Activated CD4-positive, alpha-beta T cell treated with anti-CD3 and anti-CD28 coated beads for 1 hour (primary cell): ENCODE measurements at regions not wholly inside any gene's neighbourhood (a gene's known extent, or its start where the extent isn't known, plus 50 kb on each side); places are given as distances from the start of the nearest gene placed in this dataset.

Source experiments
- DNase-seq: peaks from one replicate; pipeline ENCODE4 v3.0.0-alpha.2; 2020

DNA sequence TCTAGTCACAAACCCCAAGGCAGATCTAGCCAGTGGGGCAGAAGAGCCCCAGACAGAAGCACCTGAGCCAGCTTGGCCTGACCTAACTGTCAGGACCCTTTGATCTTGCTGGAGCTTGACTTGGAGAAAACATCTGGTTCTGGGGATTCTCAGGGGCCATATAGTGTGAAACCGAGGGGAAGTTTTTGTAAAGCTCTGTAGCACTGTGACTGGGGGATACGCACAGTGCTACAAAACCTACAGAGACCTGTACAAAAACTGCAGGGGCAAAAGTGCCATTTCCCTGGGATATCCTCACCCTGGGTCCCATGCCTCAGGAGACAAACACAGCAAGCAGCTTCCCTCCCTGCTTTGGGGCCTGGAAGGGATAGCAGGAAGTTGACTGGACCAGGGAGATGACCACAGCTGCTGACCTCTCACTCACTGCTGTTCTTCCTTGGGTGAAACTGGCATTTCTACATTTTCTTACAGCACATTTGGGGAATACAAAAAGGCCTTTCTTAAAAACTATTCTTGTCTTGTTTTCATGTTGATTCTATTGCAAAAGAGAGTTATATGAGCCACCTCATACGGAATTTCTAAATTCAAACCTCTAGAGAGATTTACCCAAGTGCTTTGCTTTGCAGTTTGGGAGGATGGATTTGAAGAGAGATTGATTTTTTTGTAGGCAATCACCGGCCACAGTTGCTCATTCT is 140.0 kb downstream of the DAD1 start:
- DNase-seq, result no peak

DNA sequence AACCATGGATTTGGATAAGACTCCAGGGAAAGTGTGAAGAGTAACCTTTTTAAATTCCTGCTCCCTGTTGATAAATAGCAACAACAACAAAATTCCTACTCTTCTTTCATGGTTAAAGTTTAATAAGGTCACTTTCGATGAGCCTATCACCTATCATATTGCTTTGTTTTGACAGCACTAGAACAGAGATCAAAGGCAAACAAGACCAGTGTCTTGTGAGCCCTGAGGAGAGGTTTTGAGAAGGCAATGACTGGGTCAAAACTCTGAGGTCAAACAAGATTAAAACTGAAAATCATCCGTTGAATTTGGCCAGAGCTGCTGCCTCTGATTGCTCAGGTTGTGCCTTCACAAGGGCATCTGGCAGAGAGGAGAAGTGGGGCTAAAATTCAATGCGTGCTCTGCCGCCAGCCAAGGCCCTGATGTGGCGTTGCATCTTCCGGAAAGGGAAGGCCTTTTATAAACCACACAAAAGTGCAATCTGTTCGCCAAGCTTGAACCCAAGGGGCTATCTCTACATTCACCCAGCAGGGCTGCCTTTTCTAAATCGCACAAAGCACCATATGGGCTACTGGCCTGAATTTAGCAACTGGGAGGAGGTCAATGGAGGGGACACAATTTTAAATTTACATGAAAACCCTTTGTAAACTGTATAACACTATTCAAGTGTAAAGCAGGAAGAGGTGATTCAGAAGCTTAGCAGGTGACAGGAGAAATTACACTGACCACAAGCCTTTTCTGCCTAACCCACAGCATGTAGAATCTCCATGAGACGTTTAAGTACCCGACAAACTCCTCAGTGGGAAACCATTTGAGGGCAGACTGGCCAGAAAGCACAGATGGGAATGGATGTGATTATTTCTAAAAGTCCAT is 140.8 kb downstream of the DAD1 start:
- DNase-seq, result no peak

DNA sequence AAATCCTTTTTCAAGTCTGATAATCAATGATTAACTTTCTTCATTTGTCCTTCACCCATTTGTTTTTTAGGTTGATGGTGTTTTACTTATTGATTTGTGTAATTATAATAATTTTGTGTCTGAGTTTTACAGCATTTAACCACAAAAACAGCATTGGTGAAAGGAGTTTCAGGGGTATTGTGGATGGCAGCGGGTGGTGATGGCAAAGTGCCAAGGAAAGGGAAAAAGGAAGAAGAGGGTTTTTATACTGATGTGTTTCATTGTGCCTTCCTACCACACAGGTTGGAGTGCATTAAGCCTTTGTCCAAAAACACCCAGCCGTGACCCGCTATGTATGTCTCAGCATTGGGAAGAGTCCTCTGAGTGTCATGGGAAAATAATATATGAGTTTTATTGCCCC is 150.3 kb downstream of the DAD1 start:
- DNase-seq, result no peak

DNA sequence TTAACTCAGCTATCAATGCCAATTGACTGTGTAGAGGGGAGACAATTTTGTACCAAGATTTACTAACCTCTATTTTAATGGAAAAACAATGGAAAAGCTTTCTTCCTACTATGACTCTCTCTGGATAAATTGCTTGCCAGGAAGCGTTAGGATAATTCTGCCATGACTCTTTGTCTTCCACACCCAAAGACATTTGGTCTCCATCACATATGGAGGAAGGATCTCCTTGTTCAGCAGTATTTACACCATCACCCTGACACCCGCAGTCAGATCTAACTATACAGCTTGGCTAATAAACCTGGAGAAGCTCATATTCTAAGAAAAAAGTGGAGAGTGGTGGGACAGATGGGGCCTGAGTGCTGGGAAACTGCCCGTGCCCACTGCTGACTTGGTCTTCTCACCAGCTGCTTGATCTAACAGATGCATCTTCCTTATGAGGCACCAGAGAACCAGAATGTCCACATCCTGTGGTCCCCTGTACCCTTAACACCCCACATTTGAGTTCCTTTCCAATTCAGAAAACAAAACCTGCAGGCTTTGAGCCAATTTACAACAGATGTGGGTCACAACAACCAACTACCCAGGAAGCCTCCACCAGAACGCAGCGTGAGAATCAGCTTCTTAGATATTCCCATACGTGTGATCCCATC is 154.0 kb downstream of the DAD1 start:
- DNase-seq, result no peak

DNA sequence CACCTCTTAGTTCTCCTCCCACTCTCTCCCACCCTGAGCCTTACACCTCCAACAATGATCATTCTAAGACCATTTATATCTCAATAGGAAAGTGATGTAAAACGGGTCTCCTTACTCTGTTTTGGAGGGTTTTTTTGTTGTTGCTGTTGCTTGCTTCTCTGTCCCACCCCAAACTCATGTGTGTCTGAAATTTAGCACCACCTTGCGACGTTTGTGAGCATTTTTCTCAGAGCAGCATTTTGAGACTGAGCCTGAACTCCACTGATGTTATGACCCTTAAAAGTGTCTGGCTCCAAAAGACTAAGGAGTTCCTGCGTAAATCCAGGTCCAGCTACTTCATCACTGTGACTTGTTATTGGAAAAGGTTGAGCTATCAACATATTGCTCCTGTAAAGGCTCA is 155.0 kb downstream of the DAD1 start:
- DNase-seq, result no peak

DNA sequence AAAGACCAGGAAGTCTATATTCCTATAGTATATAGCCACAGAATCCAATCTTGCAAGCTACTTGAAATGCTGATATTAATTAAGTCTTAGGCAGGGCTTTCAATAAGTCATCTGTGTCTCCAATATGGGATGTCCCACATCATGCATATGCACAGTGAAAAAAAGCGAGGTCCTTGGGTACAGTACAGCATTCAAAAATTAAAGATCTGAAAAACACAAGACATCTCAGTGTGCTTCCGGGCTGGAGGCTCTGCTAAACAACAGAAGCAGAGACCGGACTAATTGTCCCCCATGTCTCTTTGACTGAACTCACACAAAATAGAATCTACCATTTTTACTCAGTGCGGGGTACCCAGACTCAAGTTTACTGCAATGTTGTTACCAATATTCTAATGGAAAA is 156.0 kb downstream of the DAD1 start:
- no peak for DNase-seq

DNA sequence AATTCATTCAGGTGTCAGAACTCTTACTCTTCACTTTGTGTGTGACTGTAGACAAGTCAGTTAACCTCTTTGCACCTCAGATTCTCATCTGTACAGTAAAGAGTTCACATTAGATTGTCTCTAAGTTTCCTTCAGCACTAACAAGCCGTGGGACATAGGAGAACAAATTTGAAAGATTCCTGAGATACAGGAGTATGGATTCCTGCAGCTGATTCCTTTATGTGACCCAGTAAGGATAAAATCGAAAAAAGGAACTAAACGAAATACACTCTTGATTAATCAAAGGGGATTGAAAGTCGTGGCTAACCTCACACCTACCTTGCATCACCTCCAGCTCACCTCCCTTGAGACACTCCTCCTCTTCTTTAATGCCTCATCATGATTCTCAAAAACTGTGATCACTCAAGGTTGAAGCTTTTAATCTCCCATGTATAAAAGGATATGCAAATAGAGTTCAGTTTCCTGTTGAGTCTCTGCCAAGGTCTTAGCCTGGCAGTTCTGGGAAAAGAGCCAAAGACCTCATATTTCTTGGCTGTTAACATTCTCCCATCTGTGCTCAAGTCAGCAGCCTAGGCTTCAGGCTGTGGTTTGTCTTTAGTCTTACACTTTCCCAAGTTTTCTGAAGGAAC is 156.6 kb downstream of the DAD1 start:
- DNase-seq, result no peak

DNA sequence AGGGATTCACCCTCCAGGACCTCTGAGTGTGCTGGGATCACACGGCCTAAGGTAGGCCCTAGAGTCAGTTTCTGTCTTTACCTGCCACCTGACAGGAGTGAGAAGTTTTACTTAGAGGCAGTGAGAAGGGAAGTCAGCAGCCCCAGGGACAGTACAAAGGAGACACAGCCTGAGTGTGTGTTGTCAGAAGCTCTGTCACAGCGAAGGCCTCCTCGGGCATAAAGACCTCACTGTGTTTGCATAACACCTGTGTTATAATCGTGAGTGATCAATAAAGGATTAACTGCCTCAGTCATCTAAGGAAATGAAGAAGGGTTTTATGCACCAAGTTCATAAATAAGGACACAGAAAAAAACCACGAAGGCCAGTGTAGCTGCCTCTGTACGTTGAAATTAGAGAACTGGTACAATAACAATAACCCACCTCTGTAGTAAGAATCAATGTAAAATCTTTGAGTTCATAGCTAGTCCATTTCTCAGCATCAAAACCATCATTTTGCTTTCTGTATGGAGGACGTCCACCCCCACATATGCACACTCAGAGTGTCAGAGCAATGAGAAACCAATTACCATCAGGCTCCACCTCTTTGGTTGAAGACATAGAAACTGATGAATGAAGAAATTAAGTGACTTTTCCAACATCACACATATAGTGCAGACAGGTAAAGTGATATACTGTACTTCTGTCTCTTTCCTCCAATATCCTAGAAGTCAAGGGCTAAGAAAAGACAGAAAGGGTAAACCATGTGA is 159.3 kb downstream of the DAD1 start:
- DNase-seq, result no peak

DNA sequence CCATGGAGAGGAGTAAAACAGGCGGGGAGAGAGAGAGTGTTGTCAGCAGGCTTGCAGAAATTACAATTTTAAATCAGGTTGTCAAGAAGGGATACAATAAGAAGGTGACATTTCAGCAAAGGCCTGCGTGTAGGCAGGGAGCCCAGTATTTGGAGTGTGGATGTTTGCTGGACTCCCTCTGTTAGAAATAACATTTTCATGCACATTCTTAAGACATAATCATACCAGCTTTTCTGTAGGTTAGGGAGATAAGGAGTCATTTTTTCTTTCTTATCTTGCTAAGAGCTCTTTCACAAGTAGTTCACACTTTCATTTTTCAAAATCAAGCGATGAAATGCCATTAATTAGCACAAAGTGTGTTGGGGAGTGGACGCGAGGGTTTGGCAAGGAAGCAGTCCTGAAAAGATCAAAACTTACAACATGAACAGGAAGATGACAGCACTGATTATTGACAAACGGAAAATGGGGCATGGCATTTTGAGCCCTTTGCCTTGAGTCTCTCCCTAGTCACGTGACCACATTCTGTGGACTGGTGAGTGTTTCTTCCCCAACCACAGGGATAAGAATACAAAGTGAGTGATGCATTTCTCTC is 160.2 kb downstream of the DAD1 start:
- DNase-seq, result no peak

DNA sequence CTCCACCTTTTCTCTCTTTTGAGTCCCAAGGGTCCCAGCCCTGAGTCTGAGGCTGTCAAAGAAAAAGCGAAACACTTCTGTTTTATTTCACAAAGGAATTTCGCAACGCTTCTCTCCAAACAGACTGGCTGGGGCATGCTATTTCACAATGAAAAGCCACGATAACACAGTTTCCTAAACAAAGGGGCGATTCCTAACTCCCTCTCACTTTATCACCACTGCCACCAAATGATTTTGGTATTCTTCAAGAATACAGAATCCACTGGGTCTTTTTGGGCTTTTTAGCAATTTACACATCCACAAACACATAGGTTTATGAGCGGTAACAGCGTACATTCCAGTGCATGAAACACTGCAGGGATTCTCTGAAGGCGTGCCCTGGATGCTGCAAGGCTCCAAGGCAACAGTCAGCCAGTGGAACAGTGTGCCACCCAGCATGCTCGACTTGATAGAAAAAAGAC is 161.2 kb downstream of the DAD1 start:
- DNase-seq, result no peak

DNA sequence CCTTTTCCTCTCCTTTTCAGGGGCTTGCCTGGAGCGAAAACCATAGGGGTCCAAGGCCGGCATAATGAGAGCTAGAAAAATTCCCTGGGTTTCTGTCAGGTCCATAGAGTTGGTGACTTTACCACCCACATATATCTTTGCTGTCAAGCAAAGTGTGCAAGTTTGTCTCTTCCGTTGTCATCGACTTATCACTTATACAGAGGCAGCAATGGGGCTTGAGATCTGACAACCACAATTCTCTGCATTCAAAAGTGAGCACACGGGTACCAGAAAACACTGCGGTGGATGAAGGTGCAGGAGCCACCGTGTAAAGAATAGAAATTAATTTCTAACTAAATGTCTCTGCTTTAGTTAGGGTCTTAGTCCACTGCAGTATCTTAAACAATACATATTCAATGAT is 162.3 kb downstream of the DAD1 start:
- no peak for DNase-seq

DNA sequence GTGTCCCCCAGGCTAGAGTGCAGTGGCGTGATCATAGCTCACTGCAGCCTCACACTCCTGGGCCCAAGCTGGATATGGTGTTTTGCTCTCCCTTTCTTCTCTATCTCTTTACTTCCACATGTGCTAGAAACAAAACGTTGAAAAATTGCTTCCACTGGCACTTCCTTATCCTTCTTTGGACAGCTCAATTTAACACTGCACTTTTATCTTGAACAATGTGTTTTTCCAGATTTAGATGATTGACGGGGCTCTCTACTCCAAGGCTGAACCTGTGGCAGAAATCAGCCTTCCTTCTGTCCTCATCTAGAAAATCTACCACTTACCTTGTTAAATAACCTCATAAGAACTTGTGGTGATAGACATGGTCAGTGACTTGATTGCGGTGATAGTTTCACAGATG is 165.1 kb downstream of the DAD1 start:
- no peak for DNase-seq

DNA sequence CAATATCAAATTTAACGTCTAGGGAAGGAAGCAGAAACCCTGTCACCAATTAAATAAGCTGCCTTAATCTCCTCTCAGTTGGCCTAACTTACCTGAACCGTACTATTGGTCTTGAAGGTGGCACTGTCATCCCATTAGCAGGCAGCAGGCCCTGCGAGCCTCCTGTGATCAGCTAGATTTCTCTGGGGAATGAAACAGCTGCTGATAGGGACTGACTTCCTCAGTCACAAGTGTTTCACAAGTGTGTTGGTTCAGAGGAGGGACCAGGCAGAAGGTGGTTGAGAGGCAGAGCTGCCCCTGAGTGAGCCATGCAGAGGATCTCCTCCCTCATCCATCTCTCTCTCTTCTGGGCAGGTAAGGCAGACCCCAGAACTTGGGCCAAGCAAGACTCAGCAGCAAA is 166.8 kb downstream of the DAD1 start:
- DNase-seq, result no peak

DNA sequence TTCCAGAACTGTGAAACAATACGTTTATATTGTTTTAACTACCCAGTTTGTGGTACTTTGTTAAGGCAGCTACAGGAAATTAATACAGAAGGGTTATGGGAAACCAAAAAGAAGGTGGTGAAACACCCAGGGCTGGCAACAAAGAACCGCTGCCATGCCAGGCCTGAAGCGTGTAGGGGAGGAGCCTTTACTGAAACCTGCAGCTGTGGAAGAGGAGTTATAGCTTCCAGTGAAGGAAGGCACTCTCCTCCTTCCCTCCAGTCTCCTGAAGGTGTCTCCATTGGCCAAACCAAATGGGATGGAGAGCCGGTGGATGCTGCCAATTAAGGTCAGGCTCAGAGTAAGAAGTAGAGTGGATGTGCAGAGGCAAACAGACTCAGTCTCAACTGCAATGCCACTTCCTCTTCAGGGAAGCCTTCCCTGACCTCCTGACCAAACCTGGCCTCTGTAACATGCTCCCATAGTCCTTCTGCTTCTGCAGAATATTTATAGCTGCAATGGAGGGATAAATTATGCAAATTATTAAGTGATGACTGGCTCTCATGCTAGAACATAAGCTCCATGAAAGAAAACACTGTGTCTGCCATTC is 168.3 kb downstream of the DAD1 start:
- DNase-seq, result no peak

DNA sequence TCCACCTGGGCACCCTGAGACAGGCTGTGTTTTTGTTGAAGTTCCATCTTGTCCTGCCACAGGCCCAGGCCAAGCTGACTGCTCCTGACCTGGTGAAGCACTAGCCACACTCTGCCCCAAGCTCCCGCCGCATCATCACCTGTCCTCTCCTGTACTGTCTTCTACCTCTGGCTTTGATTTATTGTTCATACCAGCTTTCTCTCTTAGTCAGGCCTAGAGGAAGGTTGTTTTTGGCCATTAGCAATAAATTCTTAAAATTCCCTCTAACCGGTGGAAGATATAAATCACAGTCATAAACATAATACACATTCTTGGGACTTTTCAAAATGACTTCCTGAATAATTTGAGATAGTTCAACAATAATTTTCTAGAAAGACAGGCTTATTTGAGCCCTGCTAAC is 169.4 kb downstream of the DAD1 start:
- no peak for DNase-seq

DNA sequence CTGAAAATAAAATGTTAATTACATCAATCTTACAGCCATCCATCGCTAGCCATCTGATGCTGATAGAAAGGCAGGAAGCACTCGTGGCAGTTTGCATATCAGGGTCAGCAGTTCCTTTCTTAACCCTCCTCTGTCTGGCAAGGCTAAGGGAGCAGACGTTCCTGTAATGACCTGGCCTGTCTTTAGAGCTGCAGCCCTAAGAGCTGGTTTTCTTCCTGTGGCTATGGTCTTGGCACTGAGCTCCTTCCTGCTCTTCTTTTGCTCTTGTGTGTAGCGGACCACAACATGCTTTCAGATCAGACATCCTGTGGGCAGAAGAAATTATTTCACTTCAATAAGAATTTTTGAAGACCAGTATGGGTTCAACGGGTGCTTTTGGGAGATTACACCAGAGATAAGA is 170.4 kb downstream of the DAD1 start:
- DNase-seq, result no peak

DNA sequence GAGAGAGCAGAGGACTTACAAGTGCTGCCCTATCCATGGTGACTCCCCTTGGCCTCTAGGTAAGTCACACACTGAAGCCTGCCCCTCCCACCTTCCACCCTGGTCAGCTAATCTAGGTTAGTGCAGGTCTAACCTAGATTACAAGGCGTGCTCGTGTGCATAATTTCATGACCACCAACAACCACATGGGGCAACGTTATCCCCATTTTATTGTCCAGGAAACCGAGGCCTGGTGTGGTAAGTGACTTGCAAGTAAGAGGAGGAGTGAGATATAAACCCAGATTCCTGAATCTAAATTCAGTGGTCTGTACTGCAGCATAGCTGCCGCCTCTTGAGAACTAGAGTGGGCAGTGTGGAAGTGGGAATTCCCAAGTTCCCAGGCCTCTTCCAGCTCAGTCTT is 171.1 kb downstream of the DAD1 start:
- no peak for DNase-seq

DNA sequence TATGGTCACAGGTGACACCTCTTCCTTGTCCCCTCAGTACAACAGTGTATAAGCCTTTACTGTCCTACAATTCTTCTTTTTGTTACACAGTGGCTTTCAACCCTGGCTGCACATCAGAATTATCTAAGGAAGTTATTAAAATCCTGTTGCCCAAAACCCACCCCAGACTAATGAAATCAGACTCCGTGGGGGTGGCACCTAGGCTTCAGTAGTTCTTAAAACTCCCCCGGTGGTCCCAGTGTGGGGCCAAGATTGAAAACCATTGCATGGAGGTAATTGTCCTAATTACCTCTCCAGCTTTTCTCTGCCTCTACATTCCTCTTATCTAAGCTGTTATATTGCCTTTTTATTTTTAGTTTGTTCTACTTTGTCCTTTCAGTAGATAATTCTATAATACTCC is 172.8 kb downstream of the DAD1 start:
- no peak for DNase-seq

DNA sequence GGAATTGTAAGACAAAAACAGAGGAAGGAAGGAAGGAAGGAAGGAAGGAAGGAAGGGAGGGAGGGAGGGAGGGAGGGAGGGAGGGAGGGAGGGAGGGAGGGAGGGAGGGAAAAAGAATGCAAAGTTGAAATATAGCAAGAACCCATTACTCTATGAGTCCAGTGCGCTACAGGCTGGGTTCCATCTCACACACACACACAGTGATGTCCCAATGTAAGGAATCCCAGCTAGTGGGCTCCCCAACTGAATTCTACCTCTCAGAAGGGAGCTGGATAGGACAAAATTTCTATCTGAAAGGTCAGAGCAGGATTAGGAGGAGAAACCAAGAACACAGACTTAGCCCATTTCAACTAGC is 173.4 kb downstream of the DAD1 start:
- no peak for DNase-seq

DNA sequence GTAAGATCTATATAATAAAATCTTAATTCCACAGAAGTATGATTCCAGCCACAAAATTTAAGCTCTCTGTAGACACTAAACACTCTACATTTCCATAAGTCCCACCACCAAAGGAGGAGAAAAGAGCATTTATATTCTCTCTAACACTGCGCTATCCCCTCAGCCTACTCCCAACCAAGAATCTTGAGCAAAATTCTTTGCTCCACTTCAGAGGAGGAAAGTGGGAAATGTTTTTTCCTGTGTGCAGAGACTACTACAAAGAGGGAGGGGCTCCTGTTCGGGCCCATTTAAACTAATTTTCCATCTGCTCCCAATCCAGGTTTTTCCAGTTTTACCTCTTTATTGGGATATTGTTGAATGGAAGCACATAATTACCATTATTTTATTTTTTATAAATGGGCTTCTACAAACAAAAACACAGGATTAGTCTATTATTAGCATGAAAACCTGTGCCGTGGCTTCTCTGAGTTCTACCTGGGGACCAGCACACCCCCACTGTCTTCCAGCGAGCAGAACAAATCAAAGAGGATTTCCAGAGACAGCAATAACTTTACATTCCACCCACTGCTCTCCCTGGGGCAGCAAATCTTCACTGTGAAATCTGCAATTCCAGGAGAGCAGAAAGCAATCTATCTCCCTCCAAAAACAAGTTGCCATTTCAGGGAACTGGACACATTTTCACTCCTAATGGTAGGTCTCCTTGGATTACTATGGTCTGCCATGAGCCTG is 174.0 kb downstream of the DAD1 start:
- DNase-seq, result no peak

DNA sequence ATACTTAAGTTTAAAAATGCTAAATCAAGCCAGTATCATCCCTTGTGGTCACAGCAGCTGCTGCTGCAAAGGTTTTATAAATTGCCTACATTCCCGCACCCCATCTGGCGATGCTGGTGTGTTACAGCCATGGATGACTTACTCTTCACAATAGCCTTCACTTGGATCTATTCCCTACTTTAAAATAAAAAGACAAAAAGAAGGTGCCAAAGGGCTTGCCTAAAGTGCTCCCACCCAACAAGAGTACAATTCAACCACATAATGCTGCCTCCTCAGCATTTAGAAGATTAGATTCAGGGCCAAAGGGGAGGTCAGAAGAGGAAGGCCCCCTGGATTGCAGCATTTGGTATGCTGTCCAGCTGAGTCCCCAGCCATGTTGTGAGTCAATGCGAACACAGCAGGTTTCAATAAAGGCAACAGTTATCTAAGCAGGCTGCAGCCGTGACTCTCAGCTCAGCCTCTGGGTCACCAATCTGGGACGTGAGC is 176.1 kb downstream of the DAD1 start:
- DNase-seq, result no peak
